CD8-positive, alpha-beta memory T cell (primary cell): ENCODE measurements at regions not wholly inside any gene's neighbourhood (a gene's known extent, or its start where the extent isn't known, plus 50 kb on each side); places are given as distances from the start of the nearest gene placed in this dataset.

Source experiments
- CTCF ChIA-PET: fragments of 350-600 bp; sonication (Branson Sonifier 250); formaldehyde crosslinking; loops from one replicate; lab custom pipeline; 2021; ENCODE audit warnings: antibody characterized with exemption; lab: Charles Lee
- POLR2A ChIA-PET: fragments of 350-600 bp; sonication (Branson Sonifier 250); formaldehyde crosslinking; loops from one replicate; lab custom pipeline; 2021; ENCODE audit warnings: antibody characterized with exemption; lab: Charles Lee
- DNase-seq, 5 donors: peaks; one replicate each; pipeline versions ENCODE4 v3.0.0 to v3.0.0-alpha.2; 2020 to 2022; ENCODE audit warnings: mixed read lengths in 1 of 5
- H3K27ac ChIP-seq: one replicate; pipeline ENCODE4 v1.7.0; 2013; ENCODE audit warnings: low read depth, mild to moderate bottlenecking, low read length, moderate library complexity
- H3K27me3 ChIP-seq: 2 replicates; pipeline ENCODE4 v1.7.0; 2013; ENCODE audit warnings: low read length, mild to moderate bottlenecking; ENCODE audit not compliant: insufficient read depth, poor library complexity, severe bottlenecking
- H3K36me3 ChIP-seq: 2 replicates; pipeline ENCODE4 v1.7.0; 2013; ENCODE audit warnings: mild to moderate bottlenecking, low read length, moderate library complexity; ENCODE audit not compliant: insufficient read depth
- H3K4me1 ChIP-seq: 2 replicates; pipeline ENCODE4 v1.7.0; 2013; ENCODE audit warnings: mild to moderate bottlenecking, low read length, moderate library complexity; ENCODE audit not compliant: insufficient read depth
- H3K4me3 ChIP-seq: 2 replicates; pipeline ENCODE4 v1.7.0; 2013; ENCODE audit warnings: mild to moderate bottlenecking, low read length
- H3K9me3 ChIP-seq: 2 replicates; pipeline ENCODE4 v1.7.0; 2013; ENCODE audit warnings: mild to moderate bottlenecking, low read length
- H3K27ac Mint-ChIP-seq, 8 donors: one replicate each; pipeline ENCODE4 v1.8.0; 2020 to 2021; ENCODE audit warnings: mixed read lengths in 8 of 8, mild to moderate bottlenecking in 6 of 8, inconsistent platforms in 3 of 8, moderate library complexity in 3 of 8
- H3K27me3 Mint-ChIP-seq, 2 donors: one replicate each; pipeline ENCODE4 v1.8.0; 2020 to 2021; ENCODE audit warnings: mixed read lengths in 2 of 2, mild to moderate bottlenecking in 1 of 2, moderate library complexity in 1 of 2
- H3K36me3 Mint-ChIP-seq, 3 donors: one replicate each; pipeline ENCODE4 v1.8.0; 2020 to 2021; ENCODE audit warnings: mixed read lengths in 3 of 3, inconsistent platforms in 1 of 3, mild to moderate bottlenecking in 1 of 3
- H3K4me1 Mint-ChIP-seq, 3 donors: one replicate each; pipeline ENCODE4 v1.8.0; 2020 to 2021; ENCODE audit warnings: mixed read lengths in 3 of 3, inconsistent platforms in 1 of 3, mild to moderate bottlenecking in 1 of 3
- H3K4me3 Mint-ChIP-seq, 7 donors: one replicate each; pipeline ENCODE4 v1.8.0; 2020 to 2021; ENCODE audit warnings: mixed read lengths in 7 of 7, mild to moderate bottlenecking in 6 of 7, moderate library complexity in 4 of 7, inconsistent platforms in 2 of 7
- H3K9me3 Mint-ChIP-seq, 5 donors: one replicate each; pipeline ENCODE4 v1.8.0; 2020 to 2022; ENCODE audit warnings: mixed read lengths in 5 of 5, mild to moderate bottlenecking in 3 of 5, moderate library complexity in 2 of 5, inconsistent platforms in 1 of 5

GRCh38 chr6:90669420-90669819 is 82.5 kb upstream of the MAP3K7 start:
- no peaks in the 10 kb centered on the region for H3K4me1 Mint-ChIP-seq
- peaks cover 3 to 16% of the 10 kb centered on the region in 2 donors for H3K27me3 Mint-ChIP-seq
- Histone ChIP-seq H3K36me3 (no peaks in the 10 kb centered on the region), H3K27me3 (no peaks in the 10 kb centered on the region), H3K27ac (no peak overlapping the region), H3K9me3 (no peaks in the 10 kb centered on the region), H3K4me1 (no peaks in the 10 kb centered on the region), H3K4me3 (no peak overlapping the region)
- ChIA-PET POLR2A (no interaction called here), CTCF (no interaction called here)
- H3K27ac Mint-ChIP-seq, result no peak overlapping the region
- DNase-seq, result no peak
- no peaks in the 10 kb centered on the region for H3K36me3 Mint-ChIP-seq
- peaks cover 0 to 3% (median 0%) of the 10 kb centered on the region in 5 donors for H3K9me3 Mint-ChIP-seq
- H3K4me3 Mint-ChIP-seq, result no peak overlapping the region

- CTCF ChIA-PET, result no interaction called here
- Histone ChIP-seq H3K9me3 (no peaks in the 10 kb centered on the region), H3K27me3 (no peaks in the 10 kb centered on the region), H3K4me1 (no peaks in the 10 kb centered on the region), H3K4me3 (no peak overlapping the region), H3K27ac (no peak overlapping the region), H3K36me3 (no peaks in the 10 kb centered on the region)
- H3K27me3 Mint-ChIP-seq, result peaks cover 3 to 10% of the 10 kb centered on the region in 2 donors
- H3K4me1 Mint-ChIP-seq, result no peaks in the 10 kb centered on the region
- no peak overlapping the region for H3K27ac Mint-ChIP-seq
- no peak for DNase-seq
- H3K36me3 Mint-ChIP-seq, result no peaks in the 10 kb centered on the region
- peaks cover 2 to 4% (median 3%) of the 10 kb centered on the region in 5 donors for H3K9me3 Mint-ChIP-seq
- no peak overlapping the region for H3K4me3 Mint-ChIP-seq
- POLR2A ChIA-PET, result no interaction called here
Observed at GRCh38 chr6:90668141-90668540, 81.3 kb upstream of the MAP3K7 start.

DNA sequence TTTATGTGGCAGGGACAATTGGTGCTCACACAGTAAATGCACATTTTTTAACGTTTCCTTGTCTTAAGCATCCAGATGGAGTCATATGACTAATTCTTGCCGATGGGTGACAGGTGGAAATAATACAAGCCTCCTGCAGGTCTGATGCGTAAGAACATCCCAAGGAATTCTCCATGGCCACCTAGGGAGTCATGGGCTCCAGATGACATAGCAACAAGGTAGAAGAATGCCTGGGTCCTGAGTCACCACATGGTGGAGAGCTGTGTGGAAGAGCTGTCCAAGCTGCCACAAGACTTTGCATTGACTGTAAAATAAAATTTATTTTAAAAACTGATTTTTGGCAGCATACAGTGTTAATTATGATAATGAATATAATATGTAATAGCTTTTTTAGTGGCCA is 77.0 kb upstream of the MAP3K7 start:
- H3K4me3 Mint-ChIP-seq, result no peak overlapping the region
- H3K4me1 Mint-ChIP-seq, result no peaks in the 10 kb centered on the region
- no peak for DNase-seq
- Histone ChIP-seq H3K4me3 (no peak overlapping the region), H3K4me1 (no peaks in the 10 kb centered on the region), H3K36me3 (no peaks in the 10 kb centered on the region), H3K27me3 (no peaks in the 10 kb centered on the region), H3K9me3 (no peaks in the 10 kb centered on the region), H3K27ac (no peak overlapping the region)
- peaks cover 3 to 21% of the 10 kb centered on the region in 2 donors for H3K27me3 Mint-ChIP-seq
- peaks cover 9 to 18% (median 15%) of the 10 kb centered on the region in 5 donors for H3K9me3 Mint-ChIP-seq
- no peaks in the 10 kb centered on the region for H3K36me3 Mint-ChIP-seq
- POLR2A ChIA-PET, result no interaction called here
- CTCF ChIA-PET, result no interaction called here
- no peak overlapping the region for H3K27ac Mint-ChIP-seq

DNA sequence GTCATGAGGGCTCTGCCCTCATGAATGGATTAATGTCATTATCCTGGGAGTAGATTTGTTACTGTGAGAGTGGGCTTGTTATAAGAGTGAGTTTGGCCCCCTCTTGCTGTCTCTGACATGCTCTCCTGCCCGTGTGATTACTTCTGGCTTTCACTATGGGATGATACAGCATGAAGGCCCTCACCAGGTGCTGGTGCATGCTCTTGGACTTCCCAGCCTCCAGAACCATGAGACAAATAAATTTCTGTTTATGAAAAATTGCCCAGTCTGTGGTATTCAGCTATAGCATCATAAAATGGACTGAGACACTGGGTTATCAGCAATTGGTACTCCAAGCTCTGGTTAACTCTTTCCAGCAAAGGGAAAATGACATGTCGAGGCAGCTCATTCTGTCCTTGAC is 76.2 kb upstream of the MAP3K7 start:
- peaks cover 11 to 21% (median 15%) of the 10 kb centered on the region in 5 donors for H3K9me3 Mint-ChIP-seq
- Histone ChIP-seq H3K27ac (no peak overlapping the region), H3K9me3 (no peaks in the 10 kb centered on the region), H3K27me3 (no peaks in the 10 kb centered on the region), H3K4me1 (no peaks in the 10 kb centered on the region), H3K36me3 (no peaks in the 10 kb centered on the region), H3K4me3 (no peak overlapping the region)
- H3K27me3 Mint-ChIP-seq, result peaks cover 3 to 29% of the 10 kb centered on the region in 2 donors
- ChIA-PET CTCF (no interaction called here), POLR2A (no interaction called here)
- DNase-seq, result no peak
- no peak overlapping the region for H3K27ac Mint-ChIP-seq
- no peaks in the 10 kb centered on the region for H3K4me1 Mint-ChIP-seq
- H3K4me3 Mint-ChIP-seq, result no peak overlapping the region
- H3K36me3 Mint-ChIP-seq, result no peaks in the 10 kb centered on the region

GRCh38 chr6:90660931-90661330 is 74.1 kb upstream of the MAP3K7 start:
- no peak for DNase-seq
- CTCF ChIA-PET, result no interaction called here
- H3K27ac Mint-ChIP-seq, result no peak overlapping the region
- H3K9me3 ChIP-seq, result no peaks in the 10 kb centered on the region
- H3K27ac ChIP-seq, result no peak overlapping the region
- peaks cover 3 to 34% of the 10 kb centered on the region in 2 donors for H3K27me3 Mint-ChIP-seq
- peaks cover 6% of the 10 kb centered on the region for H3K27me3 ChIP-seq
- no peaks in the 10 kb centered on the region for H3K36me3 ChIP-seq
- no peaks in the 10 kb centered on the region for H3K4me1 ChIP-seq
- no peaks in the 10 kb centered on the region for H3K36me3 Mint-ChIP-seq
- H3K4me1 Mint-ChIP-seq, result no peaks in the 10 kb centered on the region
- no peak overlapping the region for H3K4me3 ChIP-seq
- no peak overlapping the region for H3K4me3 Mint-ChIP-seq
- POLR2A ChIA-PET, result no interaction called here
- peaks cover 11 to 21% (median 15%) of the 10 kb centered on the region in 5 donors for H3K9me3 Mint-ChIP-seq

DNA sequence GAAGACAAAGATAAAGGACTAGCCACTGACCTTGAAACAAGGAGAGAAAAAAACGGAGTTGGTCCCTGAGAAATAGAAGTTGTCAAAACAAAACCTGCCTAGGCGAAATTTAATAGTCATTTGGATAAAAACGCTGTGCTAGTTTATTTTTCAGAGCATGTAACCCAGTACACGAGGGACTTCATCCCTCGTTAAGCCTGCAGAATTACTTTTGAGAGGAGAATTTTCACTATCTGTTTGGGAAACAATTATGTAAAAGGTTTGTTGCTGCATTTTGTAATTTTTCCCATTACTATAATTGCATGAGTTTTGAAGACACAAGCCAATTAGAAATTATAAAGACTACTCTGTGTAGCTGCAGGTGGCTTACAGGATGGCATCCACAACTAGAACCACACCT is 71.6 kb upstream of the MAP3K7 start:
- CTCF ChIA-PET, result no interaction called here
- Histone ChIP-seq H3K4me3 (no peak overlapping the region), H3K36me3 (no peaks in the 10 kb centered on the region), H3K9me3 (no peaks in the 10 kb centered on the region), H3K27ac (no peak overlapping the region), H3K4me1 (no peaks in the 10 kb centered on the region), H3K27me3 (peaks cover 6% of the 10 kb centered on the region)
- Mint-ChIP-seq H3K4me3 (no peak overlapping the region), H3K36me3 (no peaks in the 10 kb centered on the region), H3K27me3 (peaks cover 6 to 42% of the 10 kb centered on the region in 2 donors), H3K9me3 (peaks cover 11 to 18% (median 14%) of the 10 kb centered on the region in 5 donors), H3K4me1 (no peaks in the 10 kb centered on the region), H3K27ac (no peak overlapping the region)
- no peak for DNase-seq
- POLR2A ChIA-PET, result no interaction called here

GRCh38 chr6:90656325-90656724 is 69.5 kb upstream of the MAP3K7 start:
- Histone ChIP-seq H3K4me3 (no peak overlapping the region), H3K4me1 (no peaks in the 10 kb centered on the region), H3K27me3 (peaks cover 6% of the 10 kb centered on the region), H3K9me3 (no peaks in the 10 kb centered on the region), H3K36me3 (no peaks in the 10 kb centered on the region), H3K27ac (no peak overlapping the region)
- no peak overlapping the region for H3K4me3 Mint-ChIP-seq
- H3K27ac Mint-ChIP-seq, result no peak overlapping the region
- H3K27me3 Mint-ChIP-seq, result peaks cover 6 to 38% of the 10 kb centered on the region in 2 donors
- POLR2A ChIA-PET, result no interaction called here
- H3K9me3 Mint-ChIP-seq, result peaks cover 0 to 7% (median 2%) of the 10 kb centered on the region in 5 donors
- CTCF ChIA-PET, result no interaction called here
- H3K36me3 Mint-ChIP-seq, result no peaks in the 10 kb centered on the region
- DNase-seq, result no peak
- H3K4me1 Mint-ChIP-seq, result no peaks in the 10 kb centered on the region

DNA sequence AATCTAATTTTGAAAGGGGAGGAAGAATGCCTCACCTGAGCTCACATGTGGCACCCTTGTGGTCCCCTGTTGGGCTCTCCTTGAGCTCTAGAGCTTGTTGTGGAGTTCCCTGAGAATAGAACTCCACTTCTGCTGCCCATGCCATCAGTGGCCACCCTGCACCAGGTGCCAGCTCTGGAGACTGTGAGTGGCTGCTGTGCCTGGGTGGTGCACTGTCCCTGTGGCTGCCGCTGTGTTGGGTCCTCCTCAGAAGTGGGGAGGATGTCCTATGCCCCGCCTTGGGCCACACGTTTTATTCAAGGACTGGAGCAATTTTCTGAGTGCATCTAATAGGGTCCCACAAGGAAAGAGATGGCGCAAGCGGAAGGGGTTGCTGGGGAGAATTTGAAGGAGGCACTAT is 67.9 kb upstream of the MAP3K7 start:
- ChIA-PET CTCF (no interaction called here), POLR2A (no interaction called here)
- H3K27me3 Mint-ChIP-seq, result peaks cover 7 to 38% of the 10 kb centered on the region in 2 donors
- H3K4me3 Mint-ChIP-seq, result no peak overlapping the region
- H3K27ac Mint-ChIP-seq, result no peak overlapping the region
- Histone ChIP-seq H3K36me3 (no peaks in the 10 kb centered on the region), H3K27me3 (peaks cover 6% of the 10 kb centered on the region), H3K9me3 (no peaks in the 10 kb centered on the region), H3K4me3 (no peak overlapping the region), H3K4me1 (no peaks in the 10 kb centered on the region), H3K27ac (no peak overlapping the region)
- H3K9me3 Mint-ChIP-seq, result peaks cover 0 to 5% (median 2%) of the 10 kb centered on the region in 5 donors
- no peaks in the 10 kb centered on the region for H3K4me1 Mint-ChIP-seq
- H3K36me3 Mint-ChIP-seq, result no peaks in the 10 kb centered on the region
- no peak for DNase-seq

- Mint-ChIP-seq H3K27ac (no peak overlapping the region), H3K9me3 (peaks cover 0 to 3% (median 0%) of the 10 kb centered on the region in 5 donors), H3K27me3 (peaks cover 7 to 34% of the 10 kb centered on the region in 2 donors), H3K36me3 (no peaks in the 10 kb centered on the region), H3K4me3 (no peak overlapping the region), H3K4me1 (no peaks in the 10 kb centered on the region)
- POLR2A ChIA-PET, result no interaction called here
- H3K9me3 ChIP-seq, result no peaks in the 10 kb centered on the region
- no peak overlapping the region for H3K4me3 ChIP-seq
- peaks cover 6% of the 10 kb centered on the region for H3K27me3 ChIP-seq
- no peaks in the 10 kb centered on the region for H3K36me3 ChIP-seq
- H3K4me1 ChIP-seq, result no peaks in the 10 kb centered on the region
- DNase-seq, result no peak
- H3K27ac ChIP-seq, result no peak overlapping the region
- CTCF ChIA-PET, result no interaction called here
Observed at GRCh38 chr6:90654166-90654565, 67.3 kb upstream of the MAP3K7 start.
